ENCODE measurements at regions not wholly inside any gene's neighbourhood (a gene's known extent, or its start where the extent isn't known, plus 50 kb on each side); places are given as distances from the start of the nearest gene placed in this dataset.

DNA sequence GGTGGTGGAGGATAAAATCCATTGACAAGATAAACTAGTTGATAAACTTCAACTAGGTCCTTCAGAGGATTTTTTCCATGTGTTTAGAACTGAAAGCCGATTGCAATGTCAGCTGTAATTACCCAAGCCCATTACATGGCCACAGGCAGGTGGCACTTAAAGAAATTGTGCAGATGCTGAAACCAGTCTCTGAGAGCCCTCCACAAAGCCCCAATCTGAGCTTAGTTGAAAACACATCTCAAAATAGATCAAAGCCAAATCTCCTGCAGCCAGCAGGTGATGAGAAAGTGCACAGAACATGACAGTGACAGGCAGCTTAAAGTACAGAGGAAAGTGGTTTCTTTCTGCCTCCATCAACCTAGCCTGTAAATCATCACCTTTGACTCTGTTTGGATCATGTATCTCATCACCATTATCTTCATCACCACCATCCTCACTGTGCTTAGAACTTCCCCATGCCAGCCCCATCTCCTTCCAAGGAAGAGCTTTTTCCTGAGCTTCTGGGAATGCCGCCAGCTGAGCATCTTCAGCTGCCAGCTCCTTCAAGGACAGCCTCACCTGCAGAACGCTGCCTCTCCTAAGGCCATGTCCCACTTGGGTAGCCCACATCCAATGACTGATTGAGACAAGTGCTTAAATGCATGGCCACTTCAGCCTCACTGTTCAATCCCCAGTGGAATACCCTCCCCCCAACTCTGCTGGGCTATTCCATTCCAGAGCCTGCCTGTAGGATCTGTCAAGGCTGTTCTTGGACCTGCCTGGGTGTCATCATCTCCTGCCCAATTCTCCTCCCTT is 219.5 kb upstream of the TMEM132C start:
- H3K9me3 ChIP-seq (ENCODE audit: control extremely low read depth in 1 of 3, control insufficient read depth in 2 of 3, insufficient read depth in 1 of 3, low read length in 2 of 3) = peaks cover 0 to 3% (median 0%) of the 10 kb centered on the region in 3 donors
- H3K27ac ChIP-seq (ENCODE audit: low read length in 2 of 2) = no peak overlapping the region
- H3K4me1 ChIP-seq (ENCODE audit: control insufficient read depth in 2 of 2, insufficient read depth in 2 of 2, low read length in 2 of 2) = no peaks in the 10 kb centered on the region
- ChIA-PET POLR2A (no interaction called here), CTCF (no interaction called here)
- DNase-seq (no peak), ATAC-seq (ENCODE audit: low read depth) (no peak)
- WGBS (ENCODE audit: insufficient coverage) = 74% methylated on average over 3 of the region's 3 CpGs
- H3K36me3 ChIP-seq (replicated peaks in 1 of 2; ENCODE audit: control extremely low read depth in 1 of 2, control insufficient read depth in 1 of 2, extremely low read depth in 1 of 2, insufficient read depth in 2 of 2, low read length in 1 of 2) = no peaks in the 10 kb centered on the region
- no peak overlapping the region for H3K9ac ChIP-seq (ENCODE audit: low read length)
- H2AFZ ChIP-seq (ENCODE audit: insufficient read depth, low read depth, low read length, poor library complexity, severe bottlenecking) = no peak overlapping the region
- no peaks in the 10 kb centered on the region for H3K27me3 Mint-ChIP-seq
- H3K4me2 ChIP-seq (replicated peaks; ENCODE audit: low read depth, low read length, poor library complexity, severe bottlenecking) = no peak overlapping the region
- no peaks in the 10 kb centered on the region for H3K27me3 ChIP-seq (replicated peaks in 1 of 4; ENCODE audit: control extremely low read depth in 1 of 4, control insufficient read depth in 3 of 4, insufficient read depth in 4 of 4, low read length in 3 of 4)
- H3K4me3 Mint-ChIP-seq = no peak overlapping the region
- no peaks in the 10 kb centered on the region for H3K79me2 ChIP-seq (ENCODE audit: control insufficient read depth, insufficient read depth, low read length)
- no peaks in the 10 kb centered on the region for H4K20me1 ChIP-seq (ENCODE audit: control insufficient read depth, insufficient read depth, low read length, poor library complexity, severe bottlenecking)
- H3K4me1 Mint-ChIP-seq = no peaks in the 10 kb centered on the region
- H3K4me3 ChIP-seq (ENCODE audit: control extremely low read depth in 1 of 5, extremely low read depth in 1 of 5, insufficient read depth in 1 of 5, low read depth in 2 of 5, low read length in 4 of 5) = no peak overlapping the region
- no peak for TF ChIP-seq EZH2 (IDR thresholded peaks at IDR 0.05; ENCODE audit: borderline replicate concordance, insufficient read depth, low read depth, low read length, poor library complexity, severe bottlenecking)
- TF ChIP-seq CTCF (IDR thresholded peaks at IDR 0.05) = no peak
- peaks cover 3% of the 10 kb centered on the region for H3K9me3 Mint-ChIP-seq (ENCODE audit: insufficient read depth)
- intact Hi-C loops (cut with micrococcal nuclease) = no loop called here
- no peak overlapping the region for H3K27ac Mint-ChIP-seq

GRCh38 chr12:128052331-128052730 is 214.6 kb upstream of the TMEM132C start:
- no peaks in the 10 kb centered on the region for H3K4me1 ChIP-seq (ENCODE audit: control insufficient read depth in 2 of 2, insufficient read depth in 2 of 2, low read length in 2 of 2)
- POLR2A ChIA-PET = no interaction called here
- intact Hi-C loops (cut with micrococcal nuclease) = no loop called here

More at GRCh38 chr12:128052331-128052730, 214.6 kb upstream of the TMEM132C start:
- WGBS (ENCODE audit: insufficient coverage) = 78% methylated on average over 7 of the region's 8 CpGs
- ATAC-seq (ENCODE audit: low read depth) = no peak
- no peaks in the 10 kb centered on the region for H4K20me1 ChIP-seq (ENCODE audit: control insufficient read depth, insufficient read depth, low read length, poor library complexity, severe bottlenecking)
- CTCF ChIA-PET = no interaction called here
- no peak for DNase-seq
- no peaks in the 10 kb centered on the region for H3K27me3 ChIP-seq (replicated peaks in 1 of 4; ENCODE audit: control extremely low read depth in 1 of 4, control insufficient read depth in 3 of 4, insufficient read depth in 4 of 4, low read length in 3 of 4)
- Mint-ChIP-seq H3K27ac (no peak overlapping the region), H3K4me1 (no peaks in the 10 kb centered on the region), H3K27me3 (no peaks in the 10 kb centered on the region), H3K4me3 (no peak overlapping the region), H3K9me3 (ENCODE audit: insufficient read depth) (no peaks in the 10 kb centered on the region)
- no peak overlapping the region for H3K4me3 ChIP-seq (ENCODE audit: control extremely low read depth in 1 of 5, extremely low read depth in 1 of 5, insufficient read depth in 1 of 5, low read depth in 2 of 5, low read length in 4 of 5)
- no peaks in the 10 kb centered on the region for H3K36me3 ChIP-seq (replicated peaks in 1 of 2; ENCODE audit: control extremely low read depth in 1 of 2, control insufficient read depth in 1 of 2, extremely low read depth in 1 of 2, insufficient read depth in 2 of 2, low read length in 1 of 2)
- H2AFZ ChIP-seq (ENCODE audit: insufficient read depth, low read depth, low read length, poor library complexity, severe bottlenecking) = no peak overlapping the region
- TF ChIP-seq EZH2 (IDR thresholded peaks at IDR 0.05; ENCODE audit: borderline replicate concordance, insufficient read depth, low read depth, low read length, poor library complexity, severe bottlenecking) (no peak), CTCF (IDR thresholded peaks at IDR 0.05) (no peak)
- peaks cover 0 to 8% (median 0%) of the 10 kb centered on the region in 3 donors for H3K9me3 ChIP-seq (ENCODE audit: control extremely low read depth in 1 of 3, control insufficient read depth in 2 of 3, insufficient read depth in 1 of 3, low read length in 2 of 3)
- no peaks in the 10 kb centered on the region for H3K79me2 ChIP-seq (ENCODE audit: control insufficient read depth, insufficient read depth, low read length)
- no peak overlapping the region for H3K4me2 ChIP-seq (replicated peaks; ENCODE audit: low read depth, low read length, poor library complexity, severe bottlenecking)
- H3K9ac ChIP-seq (ENCODE audit: low read length) = no peak overlapping the region
- no peak overlapping the region for H3K27ac ChIP-seq (ENCODE audit: low read length in 2 of 2)

Measured in B cell (primary cell).